H1 (cell line): ENCODE measurements at regions not wholly inside any gene's neighbourhood (a gene's known extent, or its start where the extent isn't known, plus 50 kb on each side); places are given as distances from the start of the nearest gene placed in this dataset.

Source experiments
- CTCF ChIA-PET: fragments of 300-600 bp; sonication (Branson Sonifier 250); formaldehyde crosslinking; loops from one replicate; lab custom pipeline; 2021; ENCODE audit not compliant: partially characterized antibody; lab: Charles Lee
- POLR2A ChIA-PET: fragments of 300-600 bp; sonication (Branson Sonifier 250); formaldehyde crosslinking; loops from one replicate; lab custom pipeline; 2021; ENCODE audit warnings: inconsistent platforms; ENCODE audit not compliant: partially characterized antibody; lab: Charles Lee
- DNase-seq, 2 experiments: peaks; one replicate each; pipeline versions ENCODE4 v3.0.0 to v3.0.0-alpha.2; 2010 to 2022; ENCODE audit warnings: low spot score in 2 of 2, low read depth in 1 of 2, mixed read lengths in 1 of 2
- FAIRE-seq: peaks from 2 replicates; lab custom pipeline; 2011; peaks lifted over from hg19 to GRCh38; lab: Jason Lieb, UNC
- H2AFZ ChIP-seq: 2 replicates; pipeline ENCODE4 v1.8.1; 2012; ENCODE audit warnings: low read length, inconsistent platforms
- H2AK5ac ChIP-seq: 2 replicates; pipeline ENCODE4 v1.6.1; 2013; ENCODE audit warnings: low read depth, low read length
- H2BK120ac ChIP-seq: replicated peaks from 2 replicates; pipeline ENCODE3; 2013; ENCODE audit warnings: low read depth, low read length, inconsistent platforms
- H2BK12ac ChIP-seq: 2 replicates; pipeline ENCODE4 v1.6.1; 2013; ENCODE audit warnings: low read depth, low read length
- H2BK15ac ChIP-seq: 2 replicates; pipeline ENCODE4 v1.6.1; 2013; ENCODE audit warnings: low read length
- H2BK20ac ChIP-seq: 2 replicates; pipeline ENCODE4 v1.6.1; 2013; ENCODE audit warnings: low read length
- H2BK5ac ChIP-seq: 2 replicates; pipeline ENCODE4 v1.6.1; 2013; ENCODE audit warnings: low read depth, low read length
- H3K14ac ChIP-seq: 2 replicates; pipeline ENCODE4 v1.6.1; 2013; ENCODE audit warnings: inconsistent platforms; ENCODE audit not compliant: insufficient read length
- H3K18ac ChIP-seq: 2 replicates; pipeline ENCODE4 v1.6.1; 2013; ENCODE audit warnings: low read length; ENCODE audit errors: extremely low read depth
- H3K23ac ChIP-seq: 2 replicates; pipeline ENCODE4 v1.6.1; 2013; ENCODE audit warnings: inconsistent platforms; ENCODE audit not compliant: insufficient read length
- H3K23me2 ChIP-seq: 2 replicates; pipeline ENCODE4 v1.6.1; 2013; ENCODE audit warnings: low read depth, low read length
- H3K27ac ChIP-seq: 2 replicates; pipeline ENCODE4 v1.6.1; 2011; ENCODE audit warnings: low read depth, low read length, inconsistent platforms
- H3K27me3 ChIP-seq, 4 experiments: replicated peaks in 1 of 4; 1 replicate in 1 of 4; 2 replicates in 3 of 4; pipeline versions ENCODE4 v1.6.1 to v1.8.1; 2011 to 2013; ENCODE audit warnings: low read length in 3 of 4, mild to moderate bottlenecking in 3 of 4, inconsistent platforms in 2 of 4, mixed read lengths in 2 of 4, moderate library complexity in 1 of 4; ENCODE audit not compliant: control insufficient read depth in 3 of 4, insufficient read depth in 3 of 4; ENCODE audit errors: extremely low read depth in 1 of 4
- H3K36me3 ChIP-seq, 4 experiments: 2 replicates each; pipeline versions ENCODE4 v1.6.1 to v1.8.1; 2011 to 2013; ENCODE audit warnings: mild to moderate bottlenecking in 4 of 4, low read length in 3 of 4, moderate library complexity in 2 of 4, control low read depth in 1 of 4, inconsistent platforms in 1 of 4; ENCODE audit not compliant: insufficient read depth in 4 of 4, control insufficient read depth in 2 of 4
- H3K4ac ChIP-seq: replicated peaks from 2 replicates; pipeline ENCODE3; 2013; ENCODE audit warnings: low read length, low read depth, mixed read lengths, inconsistent platforms; ENCODE audit not compliant: insufficient read length
- H3K4me1 ChIP-seq, 4 experiments: replicated peaks in 1 of 4; 1 replicate in 1 of 4; 2 replicates in 3 of 4; pipeline versions ENCODE4 v1.6.1 to v1.8.1; 2011 to 2013; ENCODE audit warnings: low read length in 3 of 4, inconsistent platforms in 2 of 4, mixed read lengths in 1 of 4; ENCODE audit not compliant: insufficient read depth in 4 of 4, control insufficient read depth in 3 of 4
- H3K4me2 ChIP-seq, 2 experiments: 2 replicates each; pipeline versions ENCODE4 v1.6.1 to v1.8.1; 2011 to 2013; ENCODE audit warnings: low read depth in 2 of 2, low read length in 2 of 2, control low read depth in 1 of 2, inconsistent platforms in 1 of 2, mild to moderate bottlenecking in 1 of 2; ENCODE audit not compliant: insufficient read depth in 1 of 2
- H3K4me3 ChIP-seq, 4 experiments: fragments of 200-600, 300-600 bp in 1 of 4; sonication (generic), shearing (Covaris generic), sonication (Bioruptor Twin) in 1 of 4; 2 replicates each; pipeline versions ENCODE4 v1.5.1 to v1.8.1; 2011 to 2016; ENCODE audit warnings: low read length in 4 of 4, low read depth in 3 of 4, control low read depth in 2 of 4, inconsistent platforms in 2 of 4, mild to moderate bottlenecking in 2 of 4, mixed read lengths in 1 of 4, moderate library complexity in 1 of 4; ENCODE audit not compliant: insufficient read depth in 2 of 4; ENCODE audit errors: extremely low read depth in 1 of 4
- H3K56ac ChIP-seq: replicated peaks from 2 replicates; pipeline ENCODE3; 2013; ENCODE audit warnings: low read depth, mild to moderate bottlenecking, mixed read lengths, low read length, inconsistent platforms; ENCODE audit not compliant: insufficient read length
- H3K79me1 ChIP-seq: 2 replicates; pipeline ENCODE4 v1.6.1; 2013; ENCODE audit warnings: low read depth, low read length, control low read depth
- H3K79me2 ChIP-seq, 2 experiments: 2 replicates each; pipeline versions ENCODE4 v1.6.1 to v1.8.1; 2012 to 2013; ENCODE audit warnings: low read length in 2 of 2, mild to moderate bottlenecking in 2 of 2, inconsistent platforms in 1 of 2; ENCODE audit not compliant: insufficient read depth in 2 of 2, control insufficient read depth in 1 of 2
- H3K9ac ChIP-seq, 4 experiments: replicated peaks in 1 of 4; 1 replicate in 1 of 4; 2 replicates in 3 of 4; pipeline versions ENCODE4 v1.6.1 to v1.8.1; 2011 to 2013; ENCODE audit warnings: low read depth in 3 of 4, low read length in 3 of 4, control low read depth in 2 of 4, mild to moderate bottlenecking in 2 of 4, moderate library complexity in 2 of 4, inconsistent platforms in 1 of 4; ENCODE audit errors: extremely low read depth in 1 of 4
- H3K9me3 ChIP-seq, 2 experiments: 2 replicates each; pipeline versions ENCODE4 v1.6.1 to v1.8.1; 2012 to 2013; ENCODE audit warnings: mild to moderate bottlenecking in 2 of 2, moderate library complexity in 2 of 2, control low read depth in 1 of 2, inconsistent platforms in 1 of 2, low read depth in 1 of 2, low read length in 1 of 2, mixed read lengths in 1 of 2; ENCODE audit not compliant: insufficient read depth in 2 of 2
- H4K20me1 ChIP-seq, 2 experiments: replicated peaks in 1 of 2; 2 replicates each; pipeline versions ENCODE3 to v1.8.1; 2011 to 2013; ENCODE audit warnings: inconsistent platforms in 2 of 2, low read length in 2 of 2, mild to moderate bottlenecking in 1 of 2; ENCODE audit not compliant: insufficient read depth in 2 of 2, control insufficient read depth in 1 of 2
- H4K5ac ChIP-seq: 2 replicates; pipeline ENCODE4 v1.6.1; 2013; ENCODE audit warnings: low read length, low read depth, mixed read lengths, inconsistent platforms; ENCODE audit not compliant: insufficient read length
- H4K8ac ChIP-seq: 2 replicates; pipeline ENCODE4 v1.8.0; 2013; ENCODE audit warnings: mild to moderate bottlenecking, moderate library complexity, low read length, inconsistent platforms; ENCODE audit not compliant: insufficient read depth; ENCODE audit errors: extremely low read depth
- H4K91ac ChIP-seq: replicated peaks from 2 replicates; pipeline ENCODE3; 2013; ENCODE audit warnings: low read length, mixed read lengths, inconsistent platforms; ENCODE audit not compliant: insufficient read length
- GTF2F1 ChIP-seq: IDR thresholded peaks from 2 replicates; pipeline ENCODE4 v1.6.1; 2012; ENCODE audit warnings: low read depth, low read length, improper control_type of control experiment, borderline replicate concordance
- SP4 ChIP-seq: IDR thresholded peaks from 2 replicates; pipeline ENCODE4 v1.6.1; 2012; ENCODE audit warnings: low read length, inconsistent platforms
- WGBS, 2 experiments: shearing (Covaris generic) in 1 of 2; methylation state at CpG; one replicate each; pipeline versions ENCODE4 v1.1.6 to v1.1.7; 2013 to 2015; ENCODE audit warnings: low lambda C conversion rate in 2 of 2, mixed read lengths in 2 of 2, inconsistent platforms in 1 of 2, low coverage in 1 of 2, missing lambda C conversion rate in 1 of 2; ENCODE audit not compliant: insufficient replicate concordance in 2 of 2, insufficient coverage in 1 of 2, insufficient read length in 1 of 2; ENCODE audit errors: extremely low coverage in 1 of 2, missing lambda C conversion rate in 1 of 2; 5-methylcytosine and 5-hydroxymethylcytosine counted together

- Histone ChIP-seq H2AK5ac (no peak overlapping the region), H3K14ac (no peak overlapping the region), H3K23me2 (no peaks in the 10 kb centered on the region), H3K36me3 (no peaks in the 10 kb centered on the region), H3K79me2 (no peaks in the 10 kb centered on the region), H2BK120ac (no peak overlapping the region), H3K23ac (no peak overlapping the region), H3K27me3 (no peaks in the 10 kb centered on the region), H2BK20ac (no peak overlapping the region), H3K79me1 (no peaks in the 10 kb centered on the region), H4K5ac (no peak overlapping the region), H2BK12ac (no peak overlapping the region), H3K4me1 (peaks cover 0 to 2% (median 0%) of the 10 kb centered on the region in 4 experiments; a peak in 1 of 7 replicates), H3K4me3 (no peak overlapping the region), H4K91ac (no peak overlapping the region), H3K9ac (no peak overlapping the region), H2BK15ac (no peak overlapping the region), H2BK5ac (no peak overlapping the region), H3K9me3 (0 out of 4 replicates have a peak, but pooled peaks cover 0 to 2% of the 10 kb centered on the region in 2 experiments), H4K8ac (no peak overlapping the region), H4K20me1 (no peaks in the 10 kb centered on the region), H2AFZ (no peak overlapping the region), H3K27ac (no peak overlapping the region), H3K56ac (no peak overlapping the region), H3K4ac (no peak overlapping the region), H3K18ac (no peak overlapping the region), H3K4me2 (no peak overlapping the region)
- FAIRE-seq = no peak
- POLR2A ChIA-PET = interaction anchor here (0.9 to 1.0 kb wide), 2 partner anchors 43 to 45 kb away, joined by 3 to 4 read pairs; no protein-coding TSS in a partner anchor
- TF ChIP-seq GTF2F1 (no peak), SP4 (no peak)
- 94% methylated on average over 1 of the region's 1 CpG; no CpG with 5 or more reads in 1 of the 2 experiments for WGBS, 2 experiments
- CTCF ChIA-PET = no interaction called here
- DNase-seq = no peak
Observed at GRCh38 chr7:22900101-22900500, 77.5 kb upstream of the TOMM7 start.
